NCI-H1417 (cell line): ENCODE measurements at regions not wholly inside any gene's neighbourhood (a gene's known extent, or its start where the extent isn't known, plus 50 kb on each side); places are given as distances from the start of the nearest gene placed in this dataset.

Source experiments
- DNase-seq, 3 experiments: peaks; one replicate each; lab custom pipeline; 2025; lab: John Stamatoyannopoulos, UW

DNA sequence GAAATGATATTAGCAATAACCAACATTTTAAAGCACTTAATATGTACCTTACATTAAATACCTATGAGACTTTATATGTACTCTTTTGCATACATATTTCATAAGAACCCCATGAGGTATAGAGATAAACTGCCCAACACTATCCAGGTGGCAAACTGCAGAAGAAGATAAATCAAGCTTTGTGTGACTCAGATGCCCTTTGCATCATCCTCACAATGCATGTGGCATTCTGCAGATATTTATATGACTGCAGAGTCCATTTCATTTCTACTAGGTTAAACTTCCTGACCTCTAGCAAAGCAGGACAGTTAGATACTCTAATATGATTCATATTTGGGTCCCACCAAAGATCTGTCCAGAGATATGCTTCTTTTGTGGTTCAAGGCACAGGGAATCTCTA is 85.6 kb upstream of the RASGEF1B start:
- no peak for DNase-seq

- no peak for DNase-seq
These were observed 83.8 kb upstream of the RASGEF1B start for GRCh38 chr4:81555489-81555888.

- DNase-seq = no peak
These were observed 80.4 kb upstream of the RASGEF1B start for GRCh38 chr4:81552086-81552485.

- DNase-seq = no peak
These were observed 78.7 kb upstream of the RASGEF1B start for GRCh38 chr4:81550388-81550859.

GRCh38 chr4:81549984-81550383 is 78.3 kb upstream of the RASGEF1B start:
- DNase-seq = peak in 1 of 3 experiments; percentile 11

- DNase-seq = no peak
These were observed 75.1 kb upstream of the RASGEF1B start for GRCh38 chr4:81546777-81547176.

DNA sequence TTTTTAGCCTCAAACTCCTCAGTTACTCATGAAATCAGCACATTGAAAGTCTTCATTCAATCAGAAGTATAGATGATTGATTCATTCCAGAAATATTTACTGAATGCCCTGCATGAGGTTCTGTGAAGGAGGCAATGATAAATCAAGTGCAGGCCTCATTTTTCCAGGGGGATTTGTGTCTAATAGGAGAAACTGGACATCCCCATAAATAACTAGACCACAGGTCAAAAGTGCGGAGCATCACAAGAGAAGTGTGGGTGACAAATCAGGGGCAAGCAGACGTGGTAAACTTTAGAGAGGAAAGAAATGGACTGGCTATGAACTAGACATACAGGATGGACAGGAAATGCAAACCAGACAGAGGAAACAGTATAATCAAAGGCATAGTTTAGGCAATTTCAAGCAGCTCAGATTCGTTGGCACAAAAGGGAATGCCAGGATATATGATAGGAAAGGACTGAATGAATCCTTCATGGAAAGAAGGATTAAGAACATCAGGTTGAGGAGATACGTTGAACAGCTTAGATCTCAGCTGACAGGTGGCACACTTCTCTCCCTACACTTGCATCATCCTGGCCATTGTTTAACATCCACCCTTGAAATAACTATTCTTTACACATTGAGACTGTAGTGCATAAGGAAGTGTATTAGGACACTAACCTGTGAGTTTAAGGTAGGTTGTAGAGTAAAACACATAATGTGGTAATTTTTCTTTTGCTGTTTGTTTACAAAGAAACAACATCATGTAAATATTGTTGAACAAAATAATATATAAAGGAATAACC is 69.6 kb upstream of the RASGEF1B start:
- DNase-seq = peak in 1 of 3 experiments; percentile 18

GRCh38 chr4:81538716-81539427 is 67.2 kb upstream of the RASGEF1B start:
- peak in 1 of 3 experiments; percentile 14 for DNase-seq

DNA sequence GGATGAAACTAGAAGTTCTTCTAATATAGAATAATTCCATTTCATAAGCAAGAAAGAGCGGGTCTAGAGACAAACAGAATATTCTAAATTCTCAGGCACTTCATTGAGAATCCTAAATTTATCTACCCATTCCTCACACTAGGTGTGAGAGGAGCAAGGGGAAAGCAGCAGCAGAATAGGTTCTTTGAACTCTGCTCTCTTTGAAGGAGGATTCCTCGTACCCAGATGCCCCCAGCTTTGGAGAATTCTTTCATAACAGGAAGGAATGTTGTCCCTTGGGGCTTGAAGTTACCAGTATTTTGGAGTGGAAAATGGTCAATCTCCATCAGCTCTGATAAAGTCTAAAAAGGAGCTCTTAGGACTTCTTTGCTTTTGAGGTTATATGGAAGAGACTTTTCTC is 59.7 kb upstream of the RASGEF1B start:
- no peak for DNase-seq

DNA sequence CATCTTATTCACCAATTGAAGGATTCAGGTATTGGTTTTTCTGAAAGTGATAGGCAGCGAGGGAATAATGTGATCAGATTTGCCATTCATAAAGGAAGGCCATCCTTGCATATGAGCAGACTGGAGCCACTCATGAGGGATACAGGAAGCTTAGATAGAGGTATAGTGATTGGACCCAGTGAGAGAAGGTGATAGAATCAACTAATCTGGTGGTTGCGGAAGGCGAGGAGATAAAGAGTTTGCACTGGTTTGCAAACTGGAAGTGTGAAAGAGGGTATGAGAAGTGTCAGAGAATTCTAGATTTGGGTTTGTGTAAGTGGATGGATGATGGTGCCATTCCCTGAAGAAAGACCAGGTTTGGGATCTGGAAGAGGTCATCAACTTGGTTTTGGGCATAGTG is 57.3 kb upstream of the RASGEF1B start:
- DNase-seq = no peak

DNA sequence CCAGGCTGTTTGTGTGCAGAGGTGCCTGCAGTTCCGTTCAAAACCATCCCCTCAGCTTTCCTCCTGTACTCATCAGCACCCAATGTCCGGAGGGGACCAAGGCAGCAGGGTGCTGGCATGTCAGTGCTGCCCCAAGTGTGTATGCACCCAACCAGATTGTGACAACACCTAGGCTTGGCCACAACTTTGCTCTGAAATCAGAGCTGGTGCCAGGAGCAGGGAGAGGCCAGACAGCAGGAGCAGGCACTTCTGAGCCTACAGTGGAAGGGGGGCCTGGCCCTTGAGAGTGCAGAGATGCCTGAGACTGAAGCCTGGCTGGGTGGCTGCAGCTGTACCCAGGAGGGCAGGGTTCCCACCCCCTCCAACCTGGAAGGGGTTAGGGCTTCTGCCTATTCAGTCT is 56.5 kb upstream of the RASGEF1B start:
- no peak for DNase-seq

- no peak for DNase-seq
These were observed 56.0 kb upstream of the RASGEF1B start for GRCh38 chr4:81527709-81528108.

GRCh38 chr4:81527115-81527514 is 55.4 kb upstream of the RASGEF1B start:
- no peak for DNase-seq

DNA sequence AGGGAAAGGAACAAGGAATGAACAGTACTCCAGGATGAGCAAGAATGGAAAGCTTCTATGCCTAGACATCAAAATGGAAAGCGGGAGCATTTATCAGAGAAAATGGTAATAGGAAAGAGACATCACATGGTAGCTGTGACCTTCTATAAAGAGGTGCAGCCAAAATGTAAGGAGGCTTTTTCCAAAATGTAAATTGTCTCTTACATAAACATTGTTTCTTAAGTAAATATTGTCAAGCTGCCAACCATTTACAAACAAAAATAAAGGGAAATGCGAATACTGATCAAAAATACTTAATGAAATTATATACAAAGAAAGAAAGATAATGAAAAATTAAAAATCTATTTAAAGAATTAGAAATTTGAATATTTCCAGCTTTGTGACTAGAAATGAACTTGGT is 55.0 kb upstream of the RASGEF1B start:
- DNase-seq = no peak

DNA sequence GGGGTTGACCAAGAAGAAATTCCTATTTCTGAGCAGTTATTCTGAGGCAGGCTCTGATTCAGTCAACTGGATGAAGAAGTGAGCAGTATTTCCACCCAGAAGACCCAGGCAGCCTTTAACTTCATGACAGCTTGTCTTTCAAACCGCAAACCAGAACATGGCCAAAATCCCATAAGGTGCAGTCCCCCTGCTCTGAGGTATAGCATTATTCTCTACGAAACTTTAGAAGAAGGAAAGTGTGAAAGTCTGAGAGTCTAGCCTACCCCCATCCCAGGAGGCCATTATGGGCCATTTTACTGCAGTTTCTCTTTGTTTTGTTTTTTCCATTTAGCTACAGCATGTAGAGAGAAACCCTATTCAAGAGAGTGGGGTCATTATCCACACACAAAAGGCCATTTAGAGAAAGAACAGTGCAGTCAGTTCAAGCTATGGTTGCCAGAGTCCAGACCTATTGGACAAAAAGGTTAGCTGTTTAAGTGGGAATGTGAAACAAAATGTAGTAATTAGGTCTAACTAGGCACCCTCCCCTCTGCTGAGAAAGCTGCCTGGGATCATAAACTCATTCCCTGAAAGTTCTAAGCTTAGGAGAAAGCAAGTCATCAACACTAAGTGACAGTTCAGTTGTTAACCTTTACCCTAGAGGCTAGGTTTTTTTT is 52.1 kb upstream of the RASGEF1B start:
- peak in 1 of 3 experiments; percentile 39 for DNase-seq

DNA sequence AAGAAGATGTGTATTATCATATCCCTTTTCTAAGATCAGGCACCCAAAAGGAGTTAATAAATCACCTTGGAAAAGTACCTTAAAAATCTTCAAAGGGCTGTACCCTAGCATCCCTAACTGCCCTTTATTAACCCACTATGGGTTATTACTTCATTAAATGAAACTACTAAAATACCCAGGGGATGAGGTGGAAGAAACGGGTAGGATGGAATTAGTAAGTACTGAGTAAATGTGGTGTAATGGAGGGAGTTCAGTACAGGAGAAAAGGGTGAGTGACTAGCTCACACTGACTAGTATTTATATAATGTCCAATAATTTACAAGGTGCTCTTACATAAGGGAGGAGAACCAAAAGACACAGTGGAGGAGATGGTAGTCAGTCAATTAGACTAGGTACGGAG is 51.0 kb upstream of the RASGEF1B start:
- DNase-seq = no peak

- DNase-seq = no peak
These were observed 50.0 kb upstream of the RASGEF1B start for GRCh38 chr4:81521708-81522107.
